ENCODE measurements at regions not wholly inside any gene's neighbourhood (a gene's known extent, or its start where the extent isn't known, plus 50 kb on each side); places are given as distances from the start of the nearest gene placed in this dataset.

- peaks cover 0 to 13% of the 10 kb centered on the region in 2 experiments; a peak in 2 of 5 replicates for H3K27me3 ChIP-seq (ENCODE audit: control insufficient read depth in 2 of 2, insufficient read depth in 2 of 2, low read length in 2 of 2)
- H3K27ac ChIP-seq (ENCODE audit: extremely low read depth, low read depth, low read length): no peak overlapping the region
- H3K36me3 ChIP-seq (ENCODE audit: control insufficient read depth, insufficient read depth, low read length): no peaks in the 10 kb centered on the region
- intact Hi-C loops (cut with micrococcal nuclease) (loop anchor here (1.0 kb wide), 1 partner anchor 162 kb away; no protein-coding TSS in a partner anchor), in situ Hi-C loops (cut with MboI) (no loop called here)
- no peaks in the 10 kb centered on the region for H3K9me3 ChIP-seq (replicated peaks; ENCODE audit: control insufficient read depth, insufficient read depth, low read depth, low read length)
- peak; percentile 52 to 65 (median 55) for DNase-seq (ENCODE audit: extremely low read depth in 1 of 4, low spot score in 3 of 4)
- H3K4me3 ChIP-seq: no peak overlapping the region
- no peak; the same call in 1 of the 3 replicates for ATAC-seq
- H4K20me1 ChIP-seq (replicated peaks; ENCODE audit: control insufficient read depth, insufficient read depth, low read length): no peaks in the 10 kb centered on the region
- peak; percentile 42 for FAIRE-seq
- no peaks in the 10 kb centered on the region for H3K9me1 ChIP-seq (ENCODE audit: control insufficient read depth, insufficient read depth, low read length)
- BruUV-seq (replicated peaks): no TSS peak
- H2AFZ ChIP-seq (ENCODE audit: low read depth, low read length): no peak overlapping the region
- H3K9ac ChIP-seq (ENCODE audit: insufficient read depth in 1 of 2, low read depth in 2 of 2, low read length in 2 of 2): no peak overlapping the region
- H3K4me2 ChIP-seq (ENCODE audit: insufficient read depth, low read length): no peak overlapping the region
- WGBS (ENCODE audit: insufficient coverage, low coverage, missing lambda C conversion rate): 0% methylated on average over 2 of the region's 3 CpGs
- ChIA-PET CTCF (ENCODE audit: low intra/inter-chr PET ratio) (interaction anchor here (0.5 to 1.1 kb wide), 3 partner anchors 48 to 162 kb away, joined by 3 to 4 read pairs (median 4); no protein-coding TSS in a partner anchor), POLR2A (interaction anchor here (0.6 to 1.5 kb wide), 4 partner anchors 9 to 162 kb away, joined by 3 to 4 read pairs (median 3); no protein-coding TSS in a partner anchor)
- H3K4me1 ChIP-seq (replicated peaks in 1 of 2; ENCODE audit: control insufficient read depth in 2 of 2, insufficient read depth in 2 of 2, low read length in 2 of 2): no peaks in the 10 kb centered on the region
- H3K79me2 ChIP-seq (ENCODE audit: control insufficient read depth, insufficient read depth, low read length): no peaks in the 10 kb centered on the region
- no peak for TF ChIP-seq E4F1 (CRISPR knock-in tag; IDR thresholded peaks at IDR 0.05; ENCODE audit: borderline replicate concordance)
- TF ChIP-seq ZNF175 (CRISPR knock-in tag; IDR thresholded peaks at IDR 0.05; ENCODE audit: low read depth): no peak
- no peak for TF ChIP-seq ZBTB49 (CRISPR knock-in tag; IDR thresholded peaks at IDR 0.05; ENCODE audit: borderline replicate concordance)
- peak in 1 of 2 experiments; percentile 45; a peak in 2 of 4 replicates for TF ChIP-seq RAD21 (CRISPR knock-in tag; conservative IDR thresholded peaks at IDR 0.05 in 1 of 2, IDR thresholded peaks at IDR 0.05 in 1 of 2)
- no peak for TF ChIP-seq ETS1 (conservative IDR thresholded peaks at IDR 0.05; ENCODE audit: control insufficient read depth, low read depth, low read length)
- TF ChIP-seq BMI1 (IDR thresholded peaks at IDR 0.05; ENCODE audit: low read length): no peak
- no peak for TF ChIP-seq ZNF699 (CRISPR knock-in tag; IDR thresholded peaks at IDR 0.05; ENCODE audit: insufficient replicate concordance)
- TF ChIP-seq CBX5 (IDR thresholded peaks at IDR 0.05; ENCODE audit: borderline replicate concordance, low read depth): no peak
- 0 out of 2 replicates have a peak, but pooled peaks have one; percentile 32 for TF ChIP-seq RB1 (IDR thresholded peaks at IDR 0.05; ENCODE audit: low read depth)
- peak; percentile 48; the same call in 1 of the 2 replicates for TF ChIP-seq SMC3 (conservative IDR thresholded peaks at IDR 0.05; ENCODE audit: insufficient read depth, low read depth, low read length)
- TF ChIP-seq FOXM1 (IDR thresholded peaks at IDR 0.05; ENCODE audit: low read depth): no peak
- TF ChIP-seq FOXM1 (CRISPR knock-in tag; IDR thresholded peaks at IDR 0.05; ENCODE audit: low read depth): no peak
- no peak for TF ChIP-seq ELF4 (CRISPR knock-in tag; IDR thresholded peaks at IDR 0.05)
- no peak for TF ChIP-seq TRIM28 (IDR thresholded peaks at IDR 0.05)
- no peak for TF ChIP-seq CBFA2T3 (IDR thresholded peaks at IDR 0.05)
- no peak for TF ChIP-seq RBM17 (IDR thresholded peaks at IDR 0.05; ENCODE audit: borderline replicate concordance, low read depth, low read length)
- TF ChIP-seq ZNF75A (CRISPR knock-in tag; IDR thresholded peaks at IDR 0.05): no peak
These were observed 182.4 kb downstream of the MIS18A start for GRCh38 chr21:32096411-32096810.
